ENCODE measurements at regions not wholly inside any gene's neighbourhood (a gene's known extent, or its start where the extent isn't known, plus 50 kb on each side); places are given as distances from the start of the nearest gene placed in this dataset.
A peak's percentile ranks its signal among the peaks of the same experiment; 100 is the strongest.

- H3K4me3 ChIP-seq (ENCODE audit: low read depth, low read length): no peak overlapping the region
- peak; percentile 61 for DNase-seq (ENCODE audit: low read depth)
- no peak for TF ChIP-seq CTCF (conservative IDR thresholded peaks at IDR 0.05; ENCODE audit: low read depth, low read length)
Observed at GRCh38 chr9:99375481-99375880, 153.4 kb downstream of the SEC61B start.

GRCh38 chr9:99377790-99378775, 156.0 kb downstream of the SEC61B start:
- no peak for TF ChIP-seq CTCF (conservative IDR thresholded peaks at IDR 0.05; ENCODE audit: low read depth, low read length)
- peak; percentile 81 for DNase-seq (ENCODE audit: low read depth)
- no peak overlapping the region for H3K4me3 ChIP-seq (ENCODE audit: low read depth, low read length)

- TF ChIP-seq CTCF (conservative IDR thresholded peaks at IDR 0.05; ENCODE audit: low read depth, low read length): no peak
- no peak for DNase-seq (ENCODE audit: low read depth)
- H3K4me3 ChIP-seq (ENCODE audit: low read depth, low read length): no peak overlapping the region
Observed at GRCh38 chr9:99383536-99383935, 161.5 kb downstream of the SEC61B start.

GRCh38 chr9:99385215-99385614, 163.1 kb downstream of the SEC61B start:
- H3K4me3 ChIP-seq (ENCODE audit: low read depth, low read length): no peak overlapping the region
- no peak for DNase-seq (ENCODE audit: low read depth)
- TF ChIP-seq CTCF (conservative IDR thresholded peaks at IDR 0.05; ENCODE audit: low read depth, low read length): peak; percentile 20

GRCh38 chr9:99385814-99386279, 163.8 kb downstream of the SEC61B start:
- peak; percentile 43 for DNase-seq (ENCODE audit: low read depth)
- H3K4me3 ChIP-seq (ENCODE audit: low read depth, low read length): no peak overlapping the region
- TF ChIP-seq CTCF (conservative IDR thresholded peaks at IDR 0.05; ENCODE audit: low read depth, low read length): no peak

- no peak overlapping the region for H3K4me3 ChIP-seq (ENCODE audit: low read depth, low read length)
- TF ChIP-seq CTCF (conservative IDR thresholded peaks at IDR 0.05; ENCODE audit: low read depth, low read length): no peak
- no peak for DNase-seq (ENCODE audit: low read depth)
Observed at GRCh38 chr9:99387431-99387830, 165.3 kb downstream of the SEC61B start.
